Stimulated activated CD4-positive, alpha-beta T cell treated with anti-CD3 and anti-CD28 coated beads, Interleukin-1b, Interleukin-23, amount 100 ng/mL, for 24 hours (primary cell): ENCODE measurements at regions not wholly inside any gene's neighbourhood (a gene's known extent, or its start where the extent isn't known, plus 50 kb on each side); places are given as distances from the start of the nearest gene placed in this dataset.
"Not testable (repeated sequence)": the region's sequence is repeated elsewhere in the genome, so short reads cannot be mapped to it uniquely, and the experiment has no call there.

Experiments used
- DNase-seq, 4 experiments: peaks; one replicate each; pipeline ENCODE4 v3.0.0-alpha.2; 2020; ENCODE audit warnings: low read depth in 4 of 4, low spot score in 1 of 4

GRCh38 chr14:56351861-56352260, 227.7 kb upstream of the TMEM260 start:
- no peak for DNase-seq

GRCh38 chr14:56352999-56353398, 226.6 kb upstream of the TMEM260 start:
- no peak for DNase-seq

- DNase-seq, result no peak
Observed at GRCh38 chr14:56357428-56357827, 222.2 kb upstream of the TMEM260 start.

GRCh38 chr14:56358275-56358674, 221.3 kb upstream of the TMEM260 start:
- no peak for DNase-seq

GRCh38 chr14:56358851-56359614, 220.6 kb upstream of the TMEM260 start:
- DNase-seq, result peak in 1 of 4 experiments; percentile 1

- not testable (repeated sequence) for DNase-seq
Observed at GRCh38 chr14:56365663-56366062, 213.9 kb upstream of the TMEM260 start.

- no peak for DNase-seq
Observed at GRCh38 chr14:56367416-56367815, 212.2 kb upstream of the TMEM260 start.

- no peak for DNase-seq
Observed at GRCh38 chr14:56371737-56372136, 207.9 kb upstream of the TMEM260 start.

- DNase-seq, result no peak
Observed at GRCh38 chr14:56374421-56374820, 205.2 kb upstream of the TMEM260 start.

- no peak for DNase-seq
Observed at GRCh38 chr14:56378046-56378445, 201.6 kb upstream of the TMEM260 start.

- no peak for DNase-seq
Observed at GRCh38 chr14:56378475-56378877, 201.1 kb upstream of the TMEM260 start.

GRCh38 chr14:56379956-56380355, 199.6 kb upstream of the TMEM260 start:
- DNase-seq, result no peak

- DNase-seq, result no peak
Observed at GRCh38 chr14:56386024-56386423, 193.6 kb upstream of the TMEM260 start.

GRCh38 chr14:56390859-56391258, 188.7 kb upstream of the TMEM260 start:
- no peak for DNase-seq

GRCh38 chr14:56394826-56395530, 184.6 kb upstream of the TMEM260 start:
- DNase-seq, result no peak

- no peak for DNase-seq
Observed at GRCh38 chr14:56400109-56400825, 179.3 kb upstream of the TMEM260 start.

GRCh38 chr14:56412468-56413434, 166.8 kb upstream of the TMEM260 start:
- no peak for DNase-seq

- DNase-seq, result no peak
Observed at GRCh38 chr14:56413721-56414120, 165.9 kb upstream of the TMEM260 start.

GRCh38 chr14:56414236-56414635, 165.4 kb upstream of the TMEM260 start:
- no peak for DNase-seq

GRCh38 chr14:56416213-56416612, 163.4 kb upstream of the TMEM260 start:
- no peak for DNase-seq

- DNase-seq, result no peak
Observed at GRCh38 chr14:56417173-56417572, 162.4 kb upstream of the TMEM260 start.
